PFSK-1 (cell line): ENCODE measurements at regions not wholly inside any gene's neighbourhood (a gene's known extent, or its start where the extent isn't known, plus 50 kb on each side); places are given as distances from the start of the nearest gene placed in this dataset.

ENCODE experiments used
- FOXP2 ChIP-seq: optimal IDR thresholded peaks from 2 replicates; pipeline ENCODE3; 2011; ENCODE audit warnings: borderline replicate concordance, control low read depth, inconsistent platforms; ENCODE audit not compliant: insufficient read depth; ENCODE audit errors: extremely low read length, extremely low read depth
- POLR2AphosphoS5 ChIP-seq: IDR thresholded peaks from 2 replicates; pipeline ENCODE4 v1.6.1; 2012; ENCODE audit warnings: low read depth, mild to moderate bottlenecking, control low read depth, low read length, moderate library complexity
- SIN3A ChIP-seq: IDR thresholded peaks from 2 replicates; pipeline ENCODE4 v1.6.1; 2012; ENCODE audit warnings: mild to moderate bottlenecking, low read length, moderate library complexity, borderline replicate concordance; ENCODE audit not compliant: insufficient read depth
- TAF1 ChIP-seq: IDR thresholded peaks from 2 replicates; pipeline ENCODE4 v1.6.1; 2012; ENCODE audit warnings: low read length, control low read depth, borderline replicate concordance; ENCODE audit not compliant: insufficient read depth
- TF ChIP-seq, protein P1 (sequence below), 2 experiments: IDR thresholded peaks; 2 replicates each; pipeline versions ENCODE4 v1.6.1 to v1.8.0; 2011 to 2012; ENCODE audit warnings: low read depth in 2 of 2, low read length in 2 of 2, control low read depth in 1 of 2, inconsistent platforms in 1 of 2, mild to moderate bottlenecking in 1 of 2, moderate library complexity in 1 of 2; ENCODE audit not compliant: insufficient read depth in 1 of 2

DNA sequence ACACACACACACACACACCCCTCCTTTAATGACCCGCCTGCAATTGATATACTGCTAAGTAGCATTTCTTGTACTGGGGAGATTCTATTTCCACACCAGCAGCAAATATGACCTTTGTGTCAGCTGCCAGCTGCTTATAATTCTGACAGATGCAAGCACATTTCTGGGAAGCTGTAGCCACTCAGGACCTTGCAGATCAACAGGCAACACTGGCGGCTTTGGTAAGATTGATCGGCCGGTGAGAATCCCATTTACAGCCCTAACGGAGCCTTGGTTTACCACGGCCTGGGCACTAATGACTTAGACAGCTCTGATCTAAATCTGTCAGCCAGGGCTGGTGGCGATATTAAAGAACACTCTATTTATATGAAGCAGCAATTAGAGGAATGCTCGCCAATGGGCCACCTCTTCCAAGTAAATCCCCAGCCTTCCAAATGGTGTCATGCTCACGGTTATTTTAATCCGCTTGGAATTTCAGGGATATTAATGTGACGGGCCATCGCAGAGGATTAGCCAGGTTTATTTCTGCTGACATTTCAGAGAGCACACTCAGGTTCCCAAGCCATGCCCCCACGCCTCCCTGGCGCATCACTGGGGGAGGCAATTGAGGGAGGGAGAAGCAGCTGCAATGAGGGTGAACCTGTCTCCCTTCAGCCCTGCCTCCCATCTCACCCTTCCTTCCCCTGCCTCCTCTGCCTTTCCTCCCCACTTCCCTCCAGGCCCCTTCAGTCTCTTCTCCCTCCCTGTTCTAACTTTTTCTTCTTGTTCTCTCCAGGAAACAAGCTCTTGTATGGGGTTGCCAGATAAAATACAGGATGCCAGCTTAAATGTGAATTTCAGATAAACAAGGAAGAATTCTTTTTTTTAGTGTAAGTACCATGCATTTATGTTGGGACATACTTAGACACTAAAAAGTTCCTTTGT lies 287.0 kb downstream of the TLE3 start:
- TF ChIP-seq FOXP2 = no peak
- TF ChIP-seq, protein P1, sequence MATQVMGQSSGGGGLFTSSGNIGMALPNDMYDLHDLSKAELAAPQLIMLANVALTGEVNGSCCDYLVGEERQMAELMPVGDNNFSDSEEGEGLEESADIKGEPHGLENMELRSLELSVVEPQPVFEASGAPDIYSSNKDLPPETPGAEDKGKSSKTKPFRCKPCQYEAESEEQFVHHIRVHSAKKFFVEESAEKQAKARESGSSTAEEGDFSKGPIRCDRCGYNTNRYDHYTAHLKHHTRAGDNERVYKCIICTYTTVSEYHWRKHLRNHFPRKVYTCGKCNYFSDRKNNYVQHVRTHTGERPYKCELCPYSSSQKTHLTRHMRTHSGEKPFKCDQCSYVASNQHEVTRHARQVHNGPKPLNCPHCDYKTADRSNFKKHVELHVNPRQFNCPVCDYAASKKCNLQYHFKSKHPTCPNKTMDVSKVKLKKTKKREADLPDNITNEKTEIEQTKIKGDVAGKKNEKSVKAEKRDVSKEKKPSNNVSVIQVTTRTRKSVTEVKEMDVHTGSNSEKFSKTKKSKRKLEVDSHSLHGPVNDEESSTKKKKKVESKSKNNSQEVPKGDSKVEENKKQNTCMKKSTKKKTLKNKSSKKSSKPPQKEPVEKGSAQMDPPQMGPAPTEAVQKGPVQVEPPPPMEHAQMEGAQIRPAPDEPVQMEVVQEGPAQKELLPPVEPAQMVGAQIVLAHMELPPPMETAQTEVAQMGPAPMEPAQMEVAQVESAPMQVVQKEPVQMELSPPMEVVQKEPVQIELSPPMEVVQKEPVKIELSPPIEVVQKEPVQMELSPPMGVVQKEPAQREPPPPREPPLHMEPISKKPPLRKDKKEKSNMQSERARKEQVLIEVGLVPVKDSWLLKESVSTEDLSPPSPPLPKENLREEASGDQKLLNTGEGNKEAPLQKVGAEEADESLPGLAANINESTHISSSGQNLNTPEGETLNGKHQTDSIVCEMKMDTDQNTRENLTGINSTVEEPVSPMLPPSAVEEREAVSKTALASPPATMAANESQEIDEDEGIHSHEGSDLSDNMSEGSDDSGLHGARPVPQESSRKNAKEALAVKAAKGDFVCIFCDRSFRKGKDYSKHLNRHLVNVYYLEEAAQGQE (IDR thresholded peaks at IDR 0.05; ENCODE audit: insufficient read depth in 1 of 2, low read depth in 2 of 2, low read length in 2 of 2) = no peak
- TF ChIP-seq POLR2AphosphoS5 = no peak
- no peak for TF ChIP-seq TAF1
- TF ChIP-seq SIN3A = no peak

DNA sequence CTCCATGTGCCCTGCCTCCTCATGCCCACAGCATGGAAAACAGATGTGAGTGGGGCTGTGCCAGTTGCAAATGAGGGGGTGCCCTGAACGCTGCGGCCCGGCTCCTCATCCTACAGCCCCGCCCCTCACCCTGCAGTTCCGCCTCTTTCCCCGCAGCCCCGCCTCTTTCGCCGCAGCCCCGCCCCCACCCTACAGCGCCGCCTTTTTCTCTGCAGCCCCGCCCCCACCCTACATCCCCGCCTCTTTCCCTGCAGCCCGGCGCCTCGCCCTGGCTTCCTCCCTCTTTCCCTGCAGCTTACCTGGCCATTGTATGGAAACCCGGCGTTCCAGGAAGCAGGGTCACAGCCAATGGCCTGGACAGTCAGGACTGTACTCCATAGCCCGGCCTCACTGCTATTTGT lies 284.9 kb downstream of the TLE3 start:
- TF ChIP-seq, protein P1 (IDR thresholded peaks at IDR 0.05; ENCODE audit: insufficient read depth in 1 of 2, low read depth in 2 of 2, low read length in 2 of 2) = no peak

DNA sequence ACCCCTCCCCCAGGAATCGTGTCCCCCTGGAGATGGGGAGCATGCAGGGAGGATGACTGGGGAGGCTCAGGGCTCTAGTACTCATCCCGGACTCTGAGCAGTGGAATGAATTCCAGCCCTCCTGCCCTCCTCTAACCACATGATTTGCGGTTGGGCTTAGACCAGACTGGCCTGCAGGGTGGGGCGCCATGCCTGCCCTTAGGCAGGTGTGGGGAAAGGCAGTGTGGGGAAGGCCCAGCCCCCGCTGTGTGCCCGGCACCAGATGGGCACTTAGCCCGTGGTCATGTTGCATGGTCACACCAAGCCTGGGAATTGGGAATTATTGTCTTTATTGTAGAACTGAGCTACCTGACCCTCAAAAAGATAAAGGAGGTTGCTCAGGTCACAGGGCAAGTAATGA lies 283.8 kb downstream of the TLE3 start:
- TF ChIP-seq SIN3A (no peak), TAF1 (no peak), FOXP2 (no peak), POLR2AphosphoS5 (no peak)
- TF ChIP-seq, protein P1 (IDR thresholded peaks at IDR 0.05; ENCODE audit: insufficient read depth in 1 of 2, low read depth in 2 of 2, low read length in 2 of 2) = no peak

DNA sequence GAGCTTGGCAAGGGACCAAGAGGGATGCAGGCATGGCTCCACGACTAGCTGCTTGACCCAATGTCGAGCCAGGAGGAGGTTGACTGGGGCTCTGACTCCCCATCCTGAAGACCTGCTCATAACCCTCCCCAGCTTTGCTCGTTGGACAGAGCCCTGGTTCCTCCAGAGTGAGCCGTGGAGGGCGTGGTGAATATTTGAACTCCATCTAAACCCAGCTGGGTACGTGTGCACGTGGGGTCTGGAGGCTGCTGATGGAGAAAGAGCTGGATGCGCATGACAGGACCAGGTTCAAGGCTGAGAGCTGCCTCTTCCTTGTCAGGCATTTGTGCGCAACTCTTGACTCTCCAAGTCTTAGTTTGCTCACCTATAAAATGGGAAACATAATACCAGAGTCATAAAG lies 282.8 kb downstream of the TLE3 start:
- TF ChIP-seq, protein P1 (IDR thresholded peaks at IDR 0.05; ENCODE audit: insufficient read depth in 1 of 2, low read depth in 2 of 2, low read length in 2 of 2) = no peak
- no peak for TF ChIP-seq FOXP2
- no peak for TF ChIP-seq SIN3A
- TF ChIP-seq POLR2AphosphoS5 = no peak
- TF ChIP-seq TAF1 = no peak
